ENCODE measurements at regions not wholly inside any gene's neighbourhood (a gene's known extent, or its start where the extent isn't known, plus 50 kb on each side); places are given as distances from the start of the nearest gene placed in this dataset.
"Not testable (repeated sequence)": the region's sequence is repeated elsewhere in the genome, so short reads cannot be mapped to it uniquely, and the experiment has no call there.

GRCh38 chr17:5864741-5865657 is 205.2 kb upstream of the WSCD1 start:
- no peak for DNase-seq (ENCODE audit: low read depth)

DNA sequence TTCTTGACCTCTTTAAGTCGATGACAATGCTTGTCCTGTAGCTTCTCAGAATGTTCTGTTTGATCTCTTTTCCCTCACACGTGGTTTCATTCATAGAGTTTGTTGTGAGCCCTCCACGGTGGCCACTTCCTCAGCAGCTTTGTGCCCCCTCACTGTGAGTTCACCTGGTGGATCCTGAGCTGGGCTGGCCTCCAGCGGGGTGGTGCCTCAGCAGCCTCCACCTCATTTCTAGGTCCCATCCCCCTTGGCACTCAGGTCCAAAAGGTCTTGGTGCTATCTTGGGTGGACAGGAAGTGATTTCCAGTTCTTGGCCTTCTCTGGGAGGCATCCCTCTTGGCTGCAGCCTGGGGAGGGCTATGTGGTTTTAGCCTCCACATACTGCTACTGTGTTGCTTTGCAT is 203.2 kb upstream of the WSCD1 start:
- no peak for DNase-seq (ENCODE audit: low read depth)

- no peak for DNase-seq (ENCODE audit: low read depth)
Measured at GRCh38 chr17:5869041-5869745, 201.0 kb upstream of the WSCD1 start.

GRCh38 chr17:5870231-5870953 is 199.8 kb upstream of the WSCD1 start:
- no peak for DNase-seq (ENCODE audit: low read depth)

GRCh38 chr17:5871666-5872065 is 198.5 kb upstream of the WSCD1 start:
- DNase-seq (ENCODE audit: low read depth) = no peak

GRCh38 chr17:5872831-5873230 is 197.3 kb upstream of the WSCD1 start:
- no peak for DNase-seq (ENCODE audit: low read depth)

- no peak for DNase-seq (ENCODE audit: low read depth)
Measured at GRCh38 chr17:5873781-5874180, 196.4 kb upstream of the WSCD1 start.

DNA sequence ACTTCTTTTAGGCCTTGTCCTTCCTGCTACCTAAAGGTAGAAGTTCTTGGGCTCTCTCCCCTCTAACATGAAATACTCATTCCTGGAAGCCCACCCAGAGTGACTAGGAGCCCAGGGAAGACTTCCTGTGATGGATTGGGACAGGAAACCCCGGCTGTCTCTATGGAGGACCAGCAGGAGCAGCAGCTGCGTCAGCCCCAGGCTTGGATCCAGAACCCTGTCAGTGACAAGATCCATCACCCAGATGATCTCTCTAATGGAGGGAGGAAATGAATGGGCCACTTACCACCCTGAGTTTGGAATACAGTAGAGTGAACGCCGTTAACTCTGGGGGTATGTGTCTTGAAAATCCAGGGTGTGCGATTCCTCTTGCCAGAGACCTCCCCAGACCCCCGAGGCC is 195.7 kb upstream of the WSCD1 start:
- DNase-seq (ENCODE audit: low read depth) = no peak

GRCh38 chr17:5877366-5877765 is 192.8 kb upstream of the WSCD1 start:
- DNase-seq (ENCODE audit: low read depth) = no peak

DNA sequence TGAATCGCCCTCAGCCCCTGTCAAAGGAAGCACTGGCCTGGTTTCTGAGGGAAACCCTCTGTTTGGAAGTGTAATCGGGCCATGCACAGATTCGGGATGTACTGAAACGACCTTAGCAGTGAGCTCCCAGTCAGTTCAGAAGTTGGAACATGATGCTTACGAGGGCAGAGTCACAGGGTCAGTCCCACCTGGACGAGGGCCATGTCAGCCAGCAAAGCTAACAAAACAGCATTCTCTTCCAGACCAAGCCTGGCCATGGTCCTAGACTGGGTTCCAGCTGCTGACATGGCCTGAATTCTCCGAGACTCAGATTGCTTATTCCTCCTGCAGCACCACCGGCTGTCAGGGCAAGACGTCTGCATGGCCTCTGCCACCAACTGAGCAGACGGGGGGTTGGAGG is 192.2 kb upstream of the WSCD1 start:
- no peak for DNase-seq (ENCODE audit: low read depth)

- no peak for DNase-seq (ENCODE audit: low read depth)
Measured at GRCh38 chr17:5881849-5882248, 188.3 kb upstream of the WSCD1 start.

GRCh38 chr17:5883775-5884665 is 186.2 kb upstream of the WSCD1 start:
- DNase-seq (ENCODE audit: low read depth) = no peak

DNA sequence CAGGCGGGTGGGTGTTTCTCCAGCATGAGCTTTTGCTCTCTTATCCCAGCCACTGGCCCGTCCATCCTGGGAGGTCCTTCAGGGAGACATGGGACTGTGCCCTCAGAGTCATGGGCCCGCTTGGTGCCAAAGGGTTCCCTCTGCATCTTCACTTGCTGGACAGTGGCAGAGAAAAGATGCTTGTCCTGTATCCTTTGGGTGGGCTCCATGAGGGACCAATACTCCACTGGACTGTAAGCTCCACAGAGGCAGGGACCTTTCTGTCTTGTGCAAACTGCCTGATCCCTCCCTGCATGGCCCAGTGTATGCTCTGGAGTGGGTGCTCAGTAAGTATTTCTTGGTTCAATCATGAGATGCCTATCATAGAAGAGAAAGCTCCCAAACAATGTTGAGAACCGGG is 184.8 kb upstream of the WSCD1 start:
- no peak for DNase-seq (ENCODE audit: low read depth)

GRCh38 chr17:5888811-5889210 is 181.4 kb upstream of the WSCD1 start:
- no peak for DNase-seq (ENCODE audit: low read depth)

GRCh38 chr17:5892921-5893675 is 177.1 kb upstream of the WSCD1 start:
- no peak for DNase-seq (ENCODE audit: low read depth)

- no peak for DNase-seq (ENCODE audit: low read depth)
Measured at GRCh38 chr17:5893741-5894140, 176.4 kb upstream of the WSCD1 start.

GRCh38 chr17:5895276-5895675 is 174.9 kb upstream of the WSCD1 start:
- DNase-seq (ENCODE audit: low read depth) = no peak

- no peak for DNase-seq (ENCODE audit: low read depth)
Measured at GRCh38 chr17:5896215-5896614, 174.0 kb upstream of the WSCD1 start.

GRCh38 chr17:5897275-5897911 is 172.8 kb upstream of the WSCD1 start:
- DNase-seq (ENCODE audit: low read depth) = no peak

- not testable (repeated sequence) for DNase-seq (ENCODE audit: low read depth)
Measured at GRCh38 chr17:5897981-5898380, 172.2 kb upstream of the WSCD1 start.

Measured in GM04503 (cell line).